ENCODE measurements at regions not wholly inside any gene's neighbourhood (a gene's known extent, or its start where the extent isn't known, plus 50 kb on each side); places are given as distances from the start of the nearest gene placed in this dataset.

DNA sequence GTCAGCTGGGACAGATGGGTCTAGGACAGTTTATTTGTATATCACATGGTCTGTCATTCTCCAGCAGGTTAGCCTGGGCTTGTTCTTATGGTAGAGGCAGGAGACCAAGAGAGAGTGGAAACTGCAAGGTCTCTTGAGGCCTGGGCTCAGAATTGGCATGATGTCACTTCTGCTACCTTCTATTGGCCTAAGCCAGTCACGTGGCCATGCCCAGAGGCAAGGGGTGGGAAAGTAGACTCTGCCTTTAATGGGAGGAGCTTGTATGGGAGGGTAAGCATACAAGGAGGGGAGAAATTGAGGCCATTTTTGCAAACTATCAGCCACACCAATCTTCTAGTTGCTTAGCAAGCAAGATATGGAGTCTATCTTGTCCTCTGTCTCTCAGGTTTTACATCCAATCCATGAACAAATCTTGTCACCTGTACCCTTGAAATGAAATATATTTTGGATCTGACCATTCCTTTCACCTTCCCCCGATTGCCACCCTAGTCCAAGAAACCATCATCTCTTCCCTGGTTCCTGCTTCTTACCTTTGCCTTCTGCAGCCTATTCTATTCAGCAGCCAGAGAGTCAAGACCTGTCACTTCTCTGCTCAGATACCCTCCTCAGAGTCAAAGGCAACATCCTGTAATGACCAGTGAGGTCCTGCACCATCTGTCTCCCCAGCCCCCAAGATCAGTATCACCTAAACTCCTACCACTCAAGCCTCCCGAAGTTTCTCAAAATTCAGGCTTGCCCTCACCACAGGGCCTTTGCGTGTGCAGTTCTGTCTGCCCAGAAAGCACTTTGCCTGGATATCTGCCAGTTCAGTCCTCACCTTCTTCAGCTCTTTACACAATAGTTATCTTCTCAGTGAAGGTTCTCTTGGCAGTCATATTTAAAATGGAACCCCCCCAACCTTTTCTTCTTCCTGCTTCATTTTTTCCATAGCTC, 240.0 kb downstream of the LOXHD1 start:
- H3K36me3 ChIP-seq (ENCODE audit: control insufficient read depth in 2 of 2, insufficient read depth in 1 of 2, low read length in 2 of 2) = no peaks in the 10 kb centered on the region
- no peaks in the 10 kb centered on the region for H3K9me3 ChIP-seq (ENCODE audit: control insufficient read depth, insufficient read depth, low read depth, low read length)
- ChIA-PET CTCF (no interaction called here), POLR2A (no interaction called here)
- peaks cover 15% of the 10 kb centered on the region for H3K4me1 ChIP-seq (ENCODE audit: control insufficient read depth, insufficient read depth, low read length)
- H3K27ac ChIP-seq (ENCODE audit: extremely low read depth, low read depth, low read length) = no peak overlapping the region
- H3K4me3 ChIP-seq (ENCODE audit: low read depth, low read length) = no peak overlapping the region
- TF ChIP-seq, protein P1, sequence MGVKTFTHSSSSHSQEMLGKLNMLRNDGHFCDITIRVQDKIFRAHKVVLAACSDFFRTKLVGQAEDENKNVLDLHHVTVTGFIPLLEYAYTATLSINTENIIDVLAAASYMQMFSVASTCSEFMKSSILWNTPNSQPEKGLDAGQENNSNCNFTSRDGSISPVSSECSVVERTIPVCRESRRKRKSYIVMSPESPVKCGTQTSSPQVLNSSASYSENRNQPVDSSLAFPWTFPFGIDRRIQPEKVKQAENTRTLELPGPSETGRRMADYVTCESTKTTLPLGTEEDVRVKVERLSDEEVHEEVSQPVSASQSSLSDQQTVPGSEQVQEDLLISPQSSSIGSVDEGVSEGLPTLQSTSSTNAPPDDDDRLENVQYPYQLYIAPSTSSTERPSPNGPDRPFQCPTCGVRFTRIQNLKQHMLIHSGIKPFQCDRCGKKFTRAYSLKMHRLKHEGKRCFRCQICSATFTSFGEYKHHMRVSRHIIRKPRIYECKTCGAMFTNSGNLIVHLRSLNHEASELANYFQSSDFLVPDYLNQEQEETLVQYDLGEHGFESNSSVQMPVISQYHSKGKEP (tag by site-specific recombination; IDR thresholded peaks at IDR 0.05) = no peak
- TF ChIP-seq KLF1 (tag by site-specific recombination; IDR thresholded peaks at IDR 0.05) (no peak), PRDM6 (tag by site-specific recombination; IDR thresholded peaks at IDR 0.05) (no peak), ZNF560 (tag by site-specific recombination; IDR thresholded peaks at IDR 0.05; ENCODE audit: borderline replicate concordance) (no peak), YY2 (tag by site-specific recombination; IDR thresholded peaks at IDR 0.05) (no peak), SCRT1 (tag by site-specific recombination; IDR thresholded peaks at IDR 0.05; ENCODE audit: borderline replicate concordance) (no peak), REPIN1 (tag by site-specific recombination; IDR thresholded peaks at IDR 0.05; ENCODE audit: low read depth) (no peak), ZNF514 (tag by site-specific recombination; IDR thresholded peaks at IDR 0.05) (no peak), HOXD13 (CRISPR knock-in tag; IDR thresholded peaks at IDR 0.05; ENCODE audit: borderline replicate concordance) (no peak), SCRT2 (tag by site-specific recombination; IDR thresholded peaks at IDR 0.05) (no peak), ZNF350 (tag by site-specific recombination; IDR thresholded peaks at IDR 0.05) (no peak), ZNF623 (tag by site-specific recombination; IDR thresholded peaks at IDR 0.05) (peak; percentile 83), ZNF19 (tag by site-specific recombination; IDR thresholded peaks at IDR 0.05; ENCODE audit: low read depth) (no peak), MZF1 (tag by site-specific recombination; IDR thresholded peaks at IDR 0.05; ENCODE audit: borderline replicate concordance) (no peak), ZNF624 (tag by site-specific recombination; IDR thresholded peaks at IDR 0.05) (no peak), ZXDB (tag by site-specific recombination; IDR thresholded peaks at IDR 0.05) (no peak), BCL11B (tag by site-specific recombination; IDR thresholded peaks at IDR 0.05; ENCODE audit: low read depth) (no peak), GLI4 (tag by site-specific recombination; IDR thresholded peaks at IDR 0.05) (no peak), SP2 (tag by site-specific recombination; IDR thresholded peaks at IDR 0.05) (0 out of 2 replicates have a peak, but pooled peaks have one; percentile 18), KLF9 (tag by site-specific recombination; IDR thresholded peaks at IDR 0.05; ENCODE audit: low read depth) (no peak), GLIS2 (tag by site-specific recombination; IDR thresholded peaks at IDR 0.05) (no peak), ZNF404 (tag by site-specific recombination; IDR thresholded peaks at IDR 0.05) (no peak), ZNF248 (tag by site-specific recombination; IDR thresholded peaks at IDR 0.05) (no peak), ZNF24 (tag by site-specific recombination; IDR thresholded peaks at IDR 0.05) (no peak), SP3 (tag by site-specific recombination; IDR thresholded peaks at IDR 0.05) (peak; percentile 20; the same call in 1 of the 2 replicates)
- TF ChIP-seq, protein P2, sequence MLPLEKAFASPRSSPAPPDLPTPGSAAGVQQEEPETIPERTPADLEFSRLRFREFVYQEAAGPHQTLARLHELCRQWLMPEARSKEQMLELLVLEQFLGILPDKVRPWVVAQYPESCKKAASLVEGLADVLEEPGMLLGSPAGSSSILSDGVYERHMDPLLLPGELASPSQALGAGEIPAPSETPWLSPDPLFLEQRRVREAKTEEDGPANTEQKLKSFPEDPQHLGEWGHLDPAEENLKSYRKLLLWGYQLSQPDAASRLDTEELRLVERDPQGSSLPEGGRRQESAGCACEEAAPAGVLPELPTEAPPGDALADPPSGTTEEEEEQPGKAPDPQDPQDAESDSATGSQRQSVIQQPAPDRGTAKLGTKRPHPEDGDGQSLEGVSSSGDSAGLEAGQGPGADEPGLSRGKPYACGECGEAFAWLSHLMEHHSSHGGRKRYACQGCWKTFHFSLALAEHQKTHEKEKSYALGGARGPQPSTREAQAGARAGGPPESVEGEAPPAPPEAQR (tag by site-specific recombination; IDR thresholded peaks at IDR 0.05) = no peak
- TF ChIP-seq, protein P3, sequence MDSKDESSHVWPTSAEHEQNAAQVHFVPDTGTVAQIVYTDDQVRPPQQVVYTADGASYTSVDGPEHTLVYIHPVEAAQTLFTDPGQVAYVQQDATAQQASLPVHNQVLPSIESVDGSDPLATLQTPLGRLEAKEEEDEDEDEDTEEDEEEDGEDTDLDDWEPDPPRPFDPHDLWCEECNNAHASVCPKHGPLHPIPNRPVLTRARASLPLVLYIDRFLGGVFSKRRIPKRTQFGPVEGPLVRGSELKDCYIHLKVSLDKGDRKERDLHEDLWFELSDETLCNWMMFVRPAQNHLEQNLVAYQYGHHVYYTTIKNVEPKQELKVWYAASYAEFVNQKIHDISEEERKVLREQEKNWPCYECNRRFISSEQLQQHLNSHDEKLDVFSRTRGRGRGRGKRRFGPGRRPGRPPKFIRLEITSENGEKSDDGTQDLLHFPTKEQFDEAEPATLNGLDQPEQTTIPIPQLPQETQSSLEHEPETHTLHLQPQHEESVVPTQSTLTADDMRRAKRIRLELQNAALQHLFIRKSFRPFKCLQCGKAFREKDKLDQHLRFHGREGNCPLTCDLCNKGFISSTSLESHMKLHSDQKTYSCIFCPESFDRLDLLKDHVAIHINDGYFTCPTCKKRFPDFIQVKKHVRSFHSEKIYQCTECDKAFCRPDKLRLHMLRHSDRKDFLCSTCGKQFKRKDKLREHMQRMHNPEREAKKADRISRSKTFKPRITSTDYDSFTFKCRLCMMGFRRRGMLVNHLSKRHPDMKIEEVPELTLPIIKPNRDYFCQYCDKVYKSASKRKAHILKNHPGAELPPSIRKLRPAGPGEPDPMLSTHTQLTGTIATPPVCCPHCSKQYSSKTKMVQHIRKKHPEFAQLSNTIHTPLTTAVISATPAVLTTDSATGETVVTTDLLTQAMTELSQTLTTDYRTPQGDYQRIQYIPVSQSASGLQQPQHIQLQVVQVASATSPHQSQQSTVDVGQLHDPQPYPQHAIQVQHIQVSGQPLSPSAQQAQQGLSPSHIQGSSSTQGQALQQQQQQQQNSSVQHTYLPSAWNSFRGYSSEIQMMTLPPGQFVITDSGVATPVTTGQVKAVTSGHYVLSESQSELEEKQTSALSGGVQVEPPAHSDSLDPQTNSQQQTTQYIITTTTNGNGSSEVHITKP (tag by site-specific recombination; IDR thresholded peaks at IDR 0.05) = peak; percentile 97
- TF ChIP-seq, protein P4, sequence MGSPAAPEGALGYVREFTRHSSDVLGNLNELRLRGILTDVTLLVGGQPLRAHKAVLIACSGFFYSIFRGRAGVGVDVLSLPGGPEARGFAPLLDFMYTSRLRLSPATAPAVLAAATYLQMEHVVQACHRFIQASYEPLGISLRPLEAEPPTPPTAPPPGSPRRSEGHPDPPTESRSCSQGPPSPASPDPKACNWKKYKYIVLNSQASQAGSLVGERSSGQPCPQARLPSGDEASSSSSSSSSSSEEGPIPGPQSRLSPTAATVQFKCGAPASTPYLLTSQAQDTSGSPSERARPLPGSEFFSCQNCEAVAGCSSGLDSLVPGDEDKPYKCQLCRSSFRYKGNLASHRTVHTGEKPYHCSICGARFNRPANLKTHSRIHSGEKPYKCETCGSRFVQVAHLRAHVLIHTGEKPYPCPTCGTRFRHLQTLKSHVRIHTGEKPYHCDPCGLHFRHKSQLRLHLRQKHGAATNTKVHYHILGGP (tag by site-specific recombination; IDR thresholded peaks at IDR 0.05) = no peak
